WI38 (cell line): ENCODE measurements at regions not wholly inside any gene's neighbourhood (a gene's known extent, or its start where the extent isn't known, plus 50 kb on each side); places are given as distances from the start of the nearest gene placed in this dataset.

Experiments
- H3K4me3 ChIP-seq: 2 replicates; pipeline ENCODE4 v1.5.1; 2011; ENCODE audit warnings: low read depth, mild to moderate bottlenecking, control low read depth, low read length
- CTCF ChIP-seq: IDR thresholded peaks from 2 replicates; pipeline ENCODE4 v1.5.1; 2012; ENCODE audit warnings: low read depth, mild to moderate bottlenecking, control low read depth, low read length

DNA sequence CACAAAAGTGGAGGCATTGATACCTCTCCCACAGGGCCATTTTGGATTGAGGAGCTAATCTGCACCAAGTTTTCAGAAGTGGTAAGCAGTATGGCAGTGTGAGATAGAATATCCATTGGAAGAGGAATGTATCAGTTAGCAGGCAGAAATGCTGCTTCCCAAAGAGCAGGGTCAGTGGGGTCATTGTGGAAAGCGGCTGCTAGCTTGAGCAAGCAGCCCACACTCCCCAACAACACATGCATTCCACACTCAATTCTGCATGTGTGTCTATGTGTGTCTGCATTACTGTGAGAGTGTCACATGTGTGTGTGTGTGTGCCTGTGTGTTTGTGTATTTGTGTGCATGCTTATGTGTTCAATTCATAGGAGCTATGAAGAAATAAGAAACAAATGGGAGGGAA lies 190.9 kb upstream of the FOXA2 start:
- no peak for TF ChIP-seq CTCF
- no peak overlapping the region for H3K4me3 ChIP-seq

DNA sequence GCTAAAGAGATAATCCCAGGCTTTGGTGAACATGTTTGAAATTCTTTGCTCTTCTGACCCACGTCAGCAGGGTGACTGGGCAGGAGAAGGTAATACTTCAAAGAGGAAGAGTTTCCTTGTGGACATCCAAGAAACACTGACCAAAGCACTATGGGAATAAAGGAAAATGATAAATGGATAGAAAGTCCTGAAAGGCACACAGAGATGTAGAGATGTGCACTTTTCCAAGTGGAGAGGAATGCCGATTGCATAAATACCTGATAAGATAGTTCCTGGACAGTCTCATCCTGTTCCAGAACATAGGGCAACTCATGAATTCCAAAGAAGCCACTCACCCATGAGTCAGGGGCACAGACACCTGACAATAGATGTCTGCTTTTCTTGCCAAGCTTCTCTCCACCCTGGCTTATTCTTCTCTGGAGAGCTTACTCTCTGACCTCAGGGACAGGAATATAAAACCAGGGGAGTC lies 191.3 kb upstream of the FOXA2 start:
- no peak overlapping the region for H3K4me3 ChIP-seq
- no peak for TF ChIP-seq CTCF

GRCh38 chr20:22776369-22776768 lies 192.0 kb upstream of the FOXA2 start:
- no peak for TF ChIP-seq CTCF
- no peak overlapping the region for H3K4me3 ChIP-seq

- no peak for TF ChIP-seq CTCF
Observed at GRCh38 chr20:22779878-22780277, 195.5 kb upstream of the FOXA2 start.

GRCh38 chr20:22781869-22782268 lies 197.5 kb upstream of the FOXA2 start:
- H3K4me3 ChIP-seq, result no peak overlapping the region
- no peak for TF ChIP-seq CTCF

More at GRCh38 chr20:22779878-22780277, 195.5 kb upstream of the FOXA2 start:
- no peak overlapping the region for H3K4me3 ChIP-seq

DNA sequence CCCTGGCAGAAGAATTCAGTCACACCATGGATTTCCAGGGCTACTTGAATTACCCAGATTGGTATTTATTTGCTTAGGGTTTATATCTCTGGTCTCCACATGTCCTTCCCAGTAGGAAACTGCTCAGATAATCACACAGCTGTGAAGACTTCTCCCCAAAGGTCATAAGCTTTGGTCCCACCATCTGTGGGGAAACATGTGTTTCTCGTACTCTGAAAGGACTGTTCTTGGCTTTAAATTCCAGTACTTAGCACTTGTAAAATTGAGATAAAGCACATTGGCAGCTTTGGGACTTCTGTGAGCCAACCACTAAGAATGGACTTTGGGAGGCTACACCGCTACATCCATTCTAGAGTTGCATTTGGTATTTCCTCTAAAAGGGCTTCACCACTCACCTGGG lies 205.3 kb upstream of the FOXA2 start:
- no peak overlapping the region for H3K4me3 ChIP-seq
- no peak for TF ChIP-seq CTCF

- no peak overlapping the region for H3K4me3 ChIP-seq
- no peak for TF ChIP-seq CTCF
Observed at GRCh38 chr20:22791396-22791795, 207.0 kb upstream of the FOXA2 start.
